HS-5 (cell line): ENCODE measurements at regions not wholly inside any gene's neighbourhood (a gene's known extent, or its start where the extent isn't known, plus 50 kb on each side); places are given as distances from the start of the nearest gene placed in this dataset.
A peak's percentile ranks its signal among the peaks of the same experiment; 100 is the strongest.

Source experiments
- DNase-seq: peaks from one replicate; pipeline ENCODE4 v3.0.0-alpha.2; 2012; ENCODE audit warnings: low read depth

DNA sequence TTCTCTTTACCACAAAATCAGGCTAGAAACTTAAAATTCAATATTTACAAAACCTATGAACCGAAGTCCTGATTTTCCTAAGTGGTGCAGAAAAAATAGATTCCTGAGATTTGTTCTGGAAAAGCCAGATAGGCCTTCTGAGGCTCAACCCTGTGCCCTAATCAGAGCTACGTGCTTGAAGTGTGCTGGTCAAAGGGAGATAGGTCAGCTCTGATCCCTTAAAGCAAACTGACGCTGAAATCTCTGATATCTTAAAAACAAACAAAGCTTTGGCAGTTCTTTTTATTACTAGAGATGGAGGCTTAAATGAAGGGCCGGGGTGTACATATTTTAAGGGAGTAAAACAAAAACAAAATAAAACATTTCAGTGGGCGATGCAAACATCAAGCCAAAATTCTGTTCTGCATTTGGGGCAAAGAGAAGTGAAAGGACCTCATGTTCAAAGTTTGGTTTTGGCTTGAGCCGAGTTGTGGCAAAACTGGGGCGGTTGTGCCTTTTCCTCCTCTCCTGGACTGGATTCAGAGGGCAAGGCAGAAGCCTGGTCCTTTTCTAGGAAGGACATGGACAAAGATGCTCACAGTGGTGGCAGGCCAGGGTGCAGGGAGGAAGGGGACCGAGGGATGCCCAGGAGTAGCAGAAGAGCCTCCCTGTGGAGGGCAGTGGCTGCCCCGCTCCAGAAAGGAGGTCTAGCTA, 295.0 kb downstream of the CDCA7 start:
- no peak for DNase-seq

DNA sequence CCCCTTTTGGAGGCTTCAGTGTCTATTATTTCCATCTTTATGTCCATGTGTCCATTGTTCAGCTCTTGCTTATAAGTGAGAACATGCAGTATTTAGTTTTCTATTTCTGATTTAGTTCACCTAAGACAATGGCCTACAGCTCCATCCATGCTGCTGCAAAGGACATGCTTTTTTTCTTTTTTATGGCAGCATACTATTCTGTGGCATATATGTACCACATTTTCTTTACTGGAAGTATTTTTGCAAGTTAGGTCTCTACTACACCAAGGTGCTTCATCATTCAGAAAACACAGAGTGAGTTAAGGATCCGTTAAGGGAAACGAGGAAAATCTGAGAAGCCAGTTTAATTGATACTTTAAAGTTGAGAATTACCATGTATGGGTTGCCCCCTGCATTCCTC, 297.2 kb downstream of the CDCA7 start:
- DNase-seq: no peak

DNA sequence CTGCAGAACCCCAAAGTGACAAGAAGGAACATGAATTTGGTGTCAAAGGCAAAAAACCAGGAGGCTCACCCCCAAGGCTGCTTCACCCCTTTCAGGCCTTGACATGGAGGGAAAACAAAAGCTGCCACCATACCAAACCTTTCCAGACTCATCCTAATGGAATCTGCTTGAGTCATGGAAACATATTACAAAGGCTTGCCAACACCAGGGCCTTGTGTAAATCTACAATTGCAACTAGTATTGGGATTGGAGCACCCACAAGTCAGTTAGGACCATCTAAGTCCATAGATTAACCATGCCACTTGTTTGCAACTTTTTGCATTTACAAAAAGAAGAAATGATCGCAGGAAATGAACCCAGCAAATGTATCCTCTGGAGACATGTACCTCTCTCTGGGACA, 297.6 kb downstream of the CDCA7 start:
- peak; percentile 89 for DNase-seq

DNA sequence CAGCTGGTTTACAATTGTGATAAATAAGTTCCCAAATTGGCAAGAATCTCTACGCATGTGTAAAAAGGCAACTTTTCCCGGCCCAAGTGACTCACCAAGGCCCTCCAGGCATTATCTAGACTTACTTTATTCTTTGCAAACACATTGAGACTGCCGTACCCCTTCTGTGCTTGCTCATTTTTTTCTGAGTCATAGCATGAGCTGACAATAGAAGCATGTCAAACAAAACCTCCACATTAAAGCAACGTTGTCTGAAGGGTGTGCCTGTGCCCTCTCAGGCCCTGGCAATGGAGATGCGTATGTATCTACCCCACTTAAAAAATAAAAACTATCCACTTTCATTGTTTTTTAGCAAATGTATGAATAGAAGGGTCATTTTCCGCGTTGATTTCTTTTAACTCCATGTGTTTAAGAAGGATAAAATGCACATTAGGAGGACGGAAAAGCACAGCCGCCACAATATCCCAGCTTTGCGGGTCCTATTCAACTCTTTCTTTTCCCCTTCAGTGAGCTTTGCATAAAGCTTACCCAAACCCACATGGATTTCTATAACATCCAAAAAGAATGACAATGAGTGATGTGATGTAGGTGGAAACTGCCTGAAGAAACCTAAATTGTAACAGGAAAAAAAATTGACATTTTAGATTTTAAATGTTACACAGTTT, 298.2 kb downstream of the CDCA7 start:
- DNase-seq: peak; percentile 94

DNA sequence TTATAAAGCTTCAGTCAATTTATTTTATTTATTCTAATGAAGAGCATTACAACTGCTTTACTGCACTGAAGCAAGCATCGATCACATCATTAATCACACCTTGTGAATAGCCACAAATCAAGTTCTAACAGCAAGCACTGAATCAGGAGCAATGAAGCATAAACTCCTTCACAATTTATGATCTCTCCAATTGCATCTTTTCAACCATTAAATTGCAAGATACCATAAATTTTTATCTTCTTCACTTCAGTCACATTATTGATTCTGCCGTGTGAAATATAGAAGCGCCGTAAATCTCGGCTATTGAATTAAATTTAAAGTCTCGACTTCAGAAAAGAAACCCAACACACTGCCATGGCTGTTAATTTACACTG, 298.7 kb downstream of the CDCA7 start:
- DNase-seq: no peak

DNA sequence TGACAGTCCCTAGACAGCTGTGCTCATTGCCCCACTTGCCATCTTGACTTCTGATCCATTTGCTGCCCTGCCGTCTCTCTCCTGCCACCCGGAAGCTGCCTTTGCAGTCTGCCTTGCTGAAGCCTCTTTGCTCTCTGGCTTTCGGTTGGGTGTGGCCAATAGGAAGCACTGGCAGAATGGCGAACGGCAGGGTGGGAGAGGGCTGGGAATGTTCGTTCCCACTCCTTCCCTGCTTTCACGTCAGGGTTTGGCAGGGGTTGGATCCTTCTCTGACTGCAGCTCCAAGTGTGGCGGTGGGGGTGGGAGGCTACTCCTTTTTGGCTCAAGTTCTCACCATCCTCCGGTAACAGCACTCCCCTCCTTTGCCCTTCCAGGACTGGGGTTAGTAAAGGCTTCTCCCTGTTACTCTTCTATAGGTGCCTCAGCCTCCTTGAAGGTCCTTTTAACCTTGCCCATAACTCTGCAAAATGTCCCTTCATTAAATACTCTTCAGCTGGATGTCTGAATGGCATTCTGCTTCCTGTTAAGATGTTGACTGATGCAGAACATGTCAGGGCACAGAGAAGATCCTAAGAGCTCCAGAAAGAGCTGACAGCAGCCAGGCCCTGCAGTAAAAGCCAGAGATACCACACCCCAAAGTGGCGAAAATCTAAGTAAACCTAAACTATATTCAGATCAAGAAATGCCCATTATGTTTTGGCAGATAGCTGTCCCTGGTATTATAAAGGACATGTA, 299.7 kb downstream of the CDCA7 start:
- DNase-seq: no peak

DNA sequence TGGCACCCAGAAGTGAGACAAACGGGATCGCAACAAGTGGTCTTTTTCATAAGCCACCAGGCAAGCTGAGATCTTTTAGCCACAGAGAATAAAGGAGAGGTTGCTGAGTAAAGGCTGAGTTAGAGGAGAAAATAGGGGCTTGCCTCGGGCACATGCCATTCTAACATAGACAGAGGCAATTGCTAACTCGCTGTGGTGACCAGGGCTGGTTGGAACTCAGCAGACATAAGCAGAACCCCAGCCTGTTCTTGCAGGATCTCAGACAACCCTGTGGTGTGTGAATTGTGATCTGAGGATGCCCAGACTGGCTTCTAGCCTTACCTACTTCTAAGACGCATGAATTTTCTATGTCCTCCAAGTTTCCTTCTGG, 300.2 kb downstream of the CDCA7 start:
- no peak for DNase-seq

DNA sequence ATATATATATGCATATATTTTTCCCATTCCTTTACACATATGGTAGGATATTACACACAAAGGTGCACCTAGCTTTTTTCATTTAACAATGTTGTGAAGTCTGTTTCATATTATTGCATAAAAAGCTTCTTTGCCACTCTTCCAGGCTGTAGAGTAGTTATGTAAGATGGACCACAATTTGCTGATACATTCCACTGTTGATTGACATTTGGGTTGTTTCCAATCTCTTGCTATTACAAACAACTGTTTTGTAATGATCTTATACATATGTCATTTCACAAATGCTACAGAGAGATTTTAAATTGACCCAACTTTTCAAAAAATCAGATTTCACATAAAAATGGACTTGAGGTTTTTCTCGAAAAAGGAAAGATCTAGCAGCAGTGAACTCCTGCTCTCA, 301.4 kb downstream of the CDCA7 start:
- no peak for DNase-seq

DNA sequence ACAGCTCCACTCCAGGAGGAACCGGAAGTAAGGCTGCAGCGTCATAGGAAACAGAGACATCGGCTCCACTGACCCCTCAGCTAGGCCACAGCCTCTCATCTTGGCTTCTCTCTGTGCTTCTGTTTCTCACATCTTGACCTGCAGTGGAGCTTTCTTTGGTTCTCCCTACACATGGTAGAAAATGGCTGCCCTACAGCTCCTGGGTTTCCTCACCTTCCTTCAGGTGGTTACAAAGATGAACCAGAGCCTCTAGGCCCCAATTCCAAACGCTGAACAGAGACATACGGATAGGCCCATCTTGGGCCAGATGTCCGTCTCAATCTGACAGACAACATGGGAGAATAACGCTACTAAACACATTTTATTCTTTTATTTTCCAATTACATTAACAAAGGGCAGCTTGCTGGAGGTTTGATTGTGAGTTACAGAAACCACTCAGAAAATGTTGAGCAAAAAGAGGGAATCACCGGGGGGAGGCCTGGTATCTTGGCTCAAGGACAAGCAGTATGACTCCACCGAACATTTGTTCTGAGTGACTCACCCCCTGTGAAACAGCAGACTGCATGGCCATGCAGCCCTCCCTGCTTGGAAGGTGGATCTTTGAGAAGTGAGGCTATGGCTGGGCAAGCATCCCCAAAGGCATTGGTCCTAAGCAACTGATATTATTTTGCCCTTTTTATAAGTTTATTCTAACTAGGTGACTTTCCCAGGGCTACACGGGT, 303.5 kb downstream of the CDCA7 start:
- peak; percentile 92 for DNase-seq

DNA sequence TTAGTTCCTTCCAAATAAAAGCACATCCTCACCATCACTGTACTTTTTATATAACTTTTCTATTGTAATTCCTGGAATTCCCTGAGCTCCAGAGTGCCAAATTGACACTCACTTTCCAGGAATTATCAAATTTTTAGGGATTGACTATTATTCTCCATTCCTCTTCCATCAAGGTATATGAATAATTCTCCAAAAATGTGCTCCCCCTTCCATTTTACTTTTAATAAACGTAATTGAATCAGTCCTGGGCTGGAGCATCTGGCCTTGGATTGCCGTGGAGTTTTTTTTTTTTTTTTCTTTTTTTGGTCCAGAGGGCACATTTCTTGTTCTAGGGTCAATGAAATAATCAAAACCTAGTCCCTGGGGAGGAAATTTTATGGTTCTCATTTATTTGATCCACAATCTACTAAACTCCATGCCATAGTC, 304.3 kb downstream of the CDCA7 start:
- peak; percentile 90 for DNase-seq

DNA sequence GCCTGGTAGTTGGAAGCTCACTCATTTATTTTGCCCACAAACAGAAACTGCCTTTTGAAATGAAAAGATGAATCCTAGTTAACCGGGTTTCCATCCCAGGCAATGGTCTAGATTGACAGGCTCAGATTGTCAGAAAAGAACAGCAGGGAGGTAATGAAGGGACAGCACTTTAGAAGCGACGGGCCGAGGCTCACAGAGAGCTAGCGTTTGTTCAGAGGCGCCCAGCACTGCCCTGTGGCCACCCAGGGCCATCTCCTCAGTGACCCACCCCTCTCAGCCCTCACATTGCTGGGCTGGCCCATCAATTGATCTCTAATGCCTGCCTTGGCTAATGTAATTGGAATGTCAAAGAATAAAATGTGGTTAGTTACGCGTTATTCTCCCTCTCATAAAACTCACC, 304.8 kb downstream of the CDCA7 start:
- no peak for DNase-seq

DNA sequence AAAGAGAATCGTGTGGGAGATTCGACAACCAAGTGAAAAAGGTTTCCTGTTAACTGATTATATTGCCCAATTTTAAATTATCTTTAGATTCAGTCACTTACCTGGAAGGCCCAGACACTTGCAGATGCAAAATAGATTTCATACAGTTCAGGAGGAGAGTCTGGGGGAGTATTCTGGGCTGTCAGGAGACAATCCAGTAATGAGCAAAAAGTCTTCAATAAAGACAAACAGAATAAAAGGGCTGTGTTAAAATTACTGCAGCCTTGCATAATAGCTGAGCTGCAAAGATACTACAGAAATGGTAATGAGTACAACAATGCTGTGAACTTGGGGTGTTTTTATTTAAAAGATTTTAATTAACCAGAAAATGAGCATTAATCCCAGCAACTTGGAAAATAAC, 303.6 kb downstream of the SP3 start:
- no peak for DNase-seq

DNA sequence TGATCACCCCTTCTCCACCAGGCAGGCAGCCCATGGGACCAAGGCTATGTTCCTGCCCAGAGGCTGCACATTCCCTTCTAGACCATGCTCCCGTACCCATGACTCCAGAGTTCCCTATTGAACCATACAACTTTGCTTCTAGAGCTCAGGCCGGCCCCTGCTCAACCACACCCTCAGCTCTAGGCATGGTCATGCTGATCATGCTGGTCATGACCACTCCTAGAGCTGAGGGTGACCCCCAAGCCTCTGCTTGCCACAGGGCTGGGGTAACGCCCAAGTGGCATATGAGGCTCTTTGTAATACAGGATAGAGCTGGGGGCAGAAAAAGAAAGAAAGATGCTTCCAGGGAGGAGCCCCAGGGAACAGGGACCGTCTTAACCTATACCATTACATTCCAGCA, 301.8 kb downstream of the SP3 start:
- DNase-seq: no peak

DNA sequence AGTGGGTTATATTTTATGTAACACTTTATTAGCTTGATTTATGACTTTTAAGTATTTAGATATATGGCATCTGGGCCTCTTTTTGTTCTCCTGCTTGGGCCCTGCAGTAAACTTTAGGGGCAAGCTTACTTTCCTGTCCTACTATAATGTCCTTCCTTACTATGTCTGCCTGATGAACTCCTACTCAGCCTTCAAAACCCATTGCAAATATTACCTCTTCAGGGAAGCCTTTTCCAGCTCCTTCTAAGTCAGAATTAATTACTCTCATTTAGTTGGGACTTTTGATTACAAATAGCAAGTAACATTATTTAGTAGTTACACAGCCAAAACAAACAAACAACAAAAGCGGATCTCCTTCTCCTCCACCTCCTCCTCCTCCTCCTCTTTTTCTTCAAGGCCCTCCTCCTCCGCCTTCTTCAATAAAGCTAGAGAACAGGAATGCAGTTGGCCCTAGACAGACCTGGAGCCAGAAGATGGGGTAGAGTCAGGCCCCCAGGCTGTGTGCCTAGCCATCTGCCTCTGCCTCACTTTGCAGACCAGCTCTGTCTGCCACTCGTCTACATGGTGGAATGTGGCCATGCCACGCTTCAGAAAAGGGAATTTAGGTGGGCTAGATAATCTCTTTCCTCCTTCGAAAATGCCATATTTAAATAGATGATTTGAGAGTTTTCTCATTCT, 301.2 kb downstream of the SP3 start:
- DNase-seq: no peak

DNA sequence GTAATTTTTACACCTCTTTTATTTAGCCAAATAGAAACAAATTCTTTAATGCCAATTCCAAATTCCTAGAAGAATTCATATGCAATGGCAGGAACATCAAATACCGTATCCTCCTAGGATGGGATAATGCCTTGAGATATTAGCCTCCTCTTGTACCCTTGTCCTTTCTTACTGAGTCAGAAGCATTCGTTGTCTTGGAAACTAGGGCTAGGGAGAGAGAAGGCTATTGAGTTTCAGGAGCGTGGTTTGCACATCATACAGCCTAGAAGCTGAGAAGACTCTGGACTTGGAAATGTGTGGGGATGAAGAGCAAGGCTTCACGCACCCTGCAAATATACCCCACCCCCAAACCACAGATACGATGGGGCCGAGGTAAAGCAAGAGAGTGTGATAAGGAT, 300.7 kb downstream of the SP3 start:
- no peak for DNase-seq

DNA sequence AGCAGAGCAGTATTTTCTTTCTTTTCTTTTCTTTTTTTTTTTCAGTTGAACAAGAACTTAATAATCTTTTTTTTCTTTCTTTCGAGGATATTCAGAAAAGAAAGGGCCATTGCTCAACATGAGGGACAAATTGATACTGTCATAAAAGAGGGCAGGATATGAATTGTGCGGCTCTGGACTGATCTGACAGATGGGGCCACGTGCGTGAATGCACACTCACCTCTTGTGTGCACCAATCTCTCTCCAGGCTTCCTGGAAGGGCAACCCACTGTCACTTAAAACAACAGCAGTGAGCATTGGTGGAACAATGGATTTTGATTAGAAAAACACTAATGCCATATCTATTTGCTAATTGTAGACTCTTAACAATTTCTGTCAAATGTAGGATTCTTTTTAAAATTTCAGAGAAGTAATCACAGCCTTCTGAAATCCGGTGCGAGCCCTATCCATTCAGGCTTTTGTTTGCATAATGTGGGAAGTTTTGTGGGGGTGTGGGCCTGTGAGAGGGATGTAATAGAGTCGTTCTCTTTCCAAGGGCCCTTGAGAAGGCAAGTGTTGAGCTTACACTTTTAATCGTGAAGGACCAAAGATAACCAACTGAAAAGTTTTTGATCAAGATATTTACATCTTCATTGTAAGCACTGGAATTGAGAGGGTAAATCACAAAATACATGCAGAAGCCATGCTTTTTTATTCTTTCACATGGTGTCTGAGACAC, 298.8 kb downstream of the SP3 start:
- DNase-seq: no peak

DNA sequence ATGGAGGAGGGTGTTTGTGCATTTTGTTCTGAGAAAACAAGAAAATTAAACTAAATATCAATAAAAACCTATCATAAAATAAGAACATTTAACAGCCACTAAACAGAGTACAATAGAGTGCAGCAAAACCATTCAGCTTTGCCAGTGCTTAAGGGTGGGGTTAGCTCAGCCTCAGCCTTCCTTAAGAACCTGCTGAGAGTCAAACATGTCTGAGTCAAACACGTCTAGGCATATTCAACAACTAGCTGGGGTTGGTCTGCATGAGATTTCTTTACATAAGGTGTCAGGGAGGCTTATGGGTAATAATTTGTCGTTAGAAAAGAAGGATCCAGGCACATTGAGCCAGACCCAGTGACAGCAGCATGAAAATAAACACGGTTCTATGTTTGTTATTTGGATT, 298.2 kb downstream of the SP3 start:
- no peak for DNase-seq

DNA sequence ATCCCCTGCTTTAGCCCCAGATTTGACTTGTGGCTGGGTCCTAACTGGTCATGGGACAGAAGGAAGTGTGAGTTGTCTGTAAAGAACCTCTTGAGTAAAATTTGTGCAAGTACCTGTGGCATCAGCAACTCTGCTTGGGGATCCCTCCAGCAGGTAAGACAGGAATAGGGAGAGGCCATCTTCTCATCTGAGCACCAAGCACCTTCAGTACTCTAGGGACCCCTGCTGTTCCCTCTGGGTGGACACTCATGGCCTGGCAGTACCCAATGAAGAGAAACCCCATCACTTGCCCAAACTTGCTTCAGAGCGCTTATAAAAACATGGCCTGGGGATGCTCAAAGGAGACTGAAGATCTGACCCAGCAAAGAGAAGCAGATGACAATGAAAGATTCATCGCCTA, 297.8 kb downstream of the SP3 start:
- no peak for DNase-seq

DNA sequence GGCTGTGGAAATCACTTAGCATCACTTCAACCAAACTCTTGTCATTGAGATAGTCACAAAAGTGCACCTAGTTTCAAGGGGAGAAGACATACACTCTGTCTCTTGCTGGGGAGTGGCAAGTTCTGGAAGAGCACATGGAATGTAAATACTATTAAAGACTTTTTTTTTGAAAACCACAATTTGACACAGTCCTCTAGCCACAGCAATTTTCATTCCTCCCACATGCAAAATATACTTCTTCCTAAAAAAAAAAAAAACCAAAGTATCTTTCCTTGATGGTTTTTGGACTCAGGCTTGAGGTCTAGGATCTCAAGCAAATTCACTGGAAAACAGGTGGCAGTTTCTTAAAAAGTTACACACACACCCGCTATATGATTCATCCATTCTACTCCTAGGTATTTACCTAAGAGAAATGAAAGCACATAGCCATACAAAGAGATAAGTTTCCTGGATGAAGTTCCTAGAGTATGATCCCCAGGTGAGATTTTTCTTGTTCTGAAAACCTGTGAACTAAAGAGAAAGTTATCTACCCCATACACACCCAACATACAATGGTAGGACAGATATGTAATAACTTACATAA, 295.8 kb downstream of the SP3 start:
- no peak for DNase-seq

DNA sequence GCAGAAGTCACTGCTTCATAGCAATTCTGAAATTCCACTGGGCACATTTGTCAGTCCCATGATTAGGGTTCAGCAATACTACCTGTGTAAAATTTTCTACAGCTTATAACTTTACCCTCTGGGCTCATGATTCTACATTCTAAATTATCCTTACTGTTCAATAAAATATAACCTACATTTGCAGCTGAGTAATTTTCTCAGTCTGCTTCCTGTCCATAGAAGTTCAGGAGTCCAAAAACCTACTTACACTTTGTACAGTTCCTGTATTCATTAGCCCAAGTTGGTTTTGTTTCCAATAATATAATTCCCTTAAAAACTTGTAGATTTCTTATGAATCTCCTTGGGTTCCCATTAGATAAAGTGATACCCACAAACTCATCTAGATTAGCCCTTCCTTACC, 295.3 kb downstream of the SP3 start:
- DNase-seq: no peak
